ENCODE measurements at regions not wholly inside any gene's neighbourhood (a gene's known extent, or its start where the extent isn't known, plus 50 kb on each side); places are given as distances from the start of the nearest gene placed in this dataset.

GRCh38 chr7:144907577-144907976, 71.7 kb upstream of the TPK1 start:
- TF ChIP-seq POLR2A (IDR thresholded peaks at IDR 0.05) (no peak), CTCF (IDR thresholded peaks at IDR 0.05) (no peak)

All from esophagus squamous epithelium (tissue), 4 donors.